Mononuclear cell (primary cell): ENCODE measurements at regions not wholly inside any gene's neighbourhood (a gene's known extent, or its start where the extent isn't known, plus 50 kb on each side); places are given as distances from the start of the nearest gene placed in this dataset.

Experiments used
- H3K27me3 ChIP-seq: 2 replicates; pipeline ENCODE4 v1.6.0; 2011; ENCODE audit warnings: low read length, control low read depth; ENCODE audit not compliant: insufficient read depth
- H3K4me1 ChIP-seq: 2 replicates; pipeline ENCODE4 v1.5.1; 2011; ENCODE audit warnings: mild to moderate bottlenecking, low read length, control low read depth; ENCODE audit not compliant: insufficient read depth
- H3K4me3 ChIP-seq: 2 replicates; pipeline ENCODE4 v1.5.1; 2011; ENCODE audit warnings: mild to moderate bottlenecking, low read length, moderate library complexity
- H3K9me3 ChIP-seq: 2 replicates; pipeline ENCODE4 v1.5.1; 2011; ENCODE audit warnings: low read depth, mild to moderate bottlenecking, control low read depth, low read length

- Histone ChIP-seq H3K27me3 (no peaks in the 10 kb centered on the region), H3K4me3 (no peak overlapping the region), H3K9me3 (no peaks in the 10 kb centered on the region), H3K4me1 (no peaks in the 10 kb centered on the region)
These were observed 235.4 kb upstream of the FGF13 start for GRCh38 chrX:138946926-138947325.

DNA sequence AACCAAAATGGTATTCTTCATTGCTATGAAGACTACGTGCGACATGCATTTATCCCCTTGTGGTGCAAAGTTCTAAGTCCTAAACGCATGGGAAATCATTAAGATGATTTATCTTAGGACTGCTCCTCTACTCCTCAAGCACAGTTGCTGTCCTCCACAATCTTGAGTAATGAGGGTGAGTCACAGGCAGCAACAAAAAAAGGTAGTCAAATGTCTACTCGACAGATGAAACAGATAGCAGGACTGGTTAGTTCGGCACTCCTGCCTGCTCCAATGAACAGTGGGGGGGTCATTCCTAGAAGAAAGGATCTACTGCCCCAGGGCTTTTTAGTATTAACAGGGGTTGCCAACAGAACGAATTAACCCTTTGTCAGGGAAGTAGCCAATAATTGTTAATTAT lies 233.7 kb upstream of the FGF13 start:
- Histone ChIP-seq H3K4me1 (no peaks in the 10 kb centered on the region), H3K9me3 (no peaks in the 10 kb centered on the region), H3K27me3 (no peaks in the 10 kb centered on the region), H3K4me3 (no peak overlapping the region)

- H3K4me3 ChIP-seq = no peak overlapping the region
- no peaks in the 10 kb centered on the region for H3K27me3 ChIP-seq
- no peaks in the 10 kb centered on the region for H3K9me3 ChIP-seq
- no peaks in the 10 kb centered on the region for H3K4me1 ChIP-seq
These were observed 227.5 kb upstream of the FGF13 start for GRCh38 chrX:138939038-138939437.

DNA sequence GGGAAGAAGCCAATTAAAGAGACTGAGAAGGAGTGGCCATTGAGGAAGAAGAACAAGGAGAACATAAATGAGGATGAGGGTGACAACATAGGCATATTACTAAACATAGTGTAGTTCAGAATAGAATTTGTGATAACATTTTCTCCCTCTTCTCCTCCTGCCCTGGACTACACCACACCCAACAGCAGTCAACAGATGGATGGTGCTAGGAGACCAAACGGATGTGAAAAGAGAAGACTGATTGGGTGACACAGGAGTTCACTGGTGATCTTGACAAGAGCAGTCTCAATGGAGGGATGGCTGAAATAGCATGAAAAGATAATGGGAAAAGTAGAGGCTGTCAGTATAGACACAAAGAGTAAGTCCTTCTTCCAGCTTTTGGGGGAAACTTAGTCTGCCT lies 226.5 kb upstream of the FGF13 start:
- H3K4me3 ChIP-seq = no peak overlapping the region
- H3K4me1 ChIP-seq = no peaks in the 10 kb centered on the region
- no peaks in the 10 kb centered on the region for H3K9me3 ChIP-seq
- no peaks in the 10 kb centered on the region for H3K27me3 ChIP-seq

DNA sequence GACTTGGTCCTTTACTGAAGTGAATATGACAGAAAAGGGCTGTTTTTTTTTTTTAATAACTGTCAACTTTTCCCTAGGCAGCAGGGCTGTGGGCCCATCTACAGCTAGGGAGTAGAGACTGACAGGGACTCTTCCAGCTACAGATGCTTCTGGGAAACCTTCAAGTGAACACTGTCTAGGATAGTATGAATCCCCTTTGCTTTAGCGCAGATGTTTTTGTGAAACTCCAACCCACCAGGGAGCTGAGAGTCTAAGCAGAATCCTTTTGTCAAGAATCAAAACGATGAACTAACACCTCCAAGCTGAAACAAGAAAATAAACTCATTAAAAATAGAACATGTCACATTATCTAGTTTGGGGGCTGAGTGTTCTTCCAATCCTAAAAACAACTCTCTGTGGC lies 219.7 kb upstream of the FGF13 start:
- no peaks in the 10 kb centered on the region for H3K27me3 ChIP-seq
- no peaks in the 10 kb centered on the region for H3K4me1 ChIP-seq
- no peak overlapping the region for H3K4me3 ChIP-seq
- no peaks in the 10 kb centered on the region for H3K9me3 ChIP-seq

DNA sequence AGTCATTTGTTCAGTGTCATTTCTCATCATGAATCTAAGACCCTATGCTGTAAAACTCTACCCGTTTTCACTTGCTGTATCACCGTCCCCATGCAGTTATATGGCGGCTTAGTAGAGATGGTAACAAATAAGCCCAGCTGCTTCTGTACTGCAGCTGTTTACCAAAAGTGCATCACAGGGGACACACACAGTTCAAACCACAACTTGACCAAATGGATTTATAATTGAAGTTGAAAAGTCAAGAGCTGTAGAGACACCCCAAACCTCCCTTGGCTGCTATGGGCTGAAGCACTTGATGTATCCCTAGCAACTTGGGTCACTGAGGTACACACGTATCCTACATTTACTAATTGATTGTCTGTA lies 219.0 kb upstream of the FGF13 start:
- H3K9me3 ChIP-seq = no peaks in the 10 kb centered on the region
- H3K4me1 ChIP-seq = peaks cover 5% of the 10 kb centered on the region
- no peak overlapping the region for H3K4me3 ChIP-seq
- no peaks in the 10 kb centered on the region for H3K27me3 ChIP-seq

DNA sequence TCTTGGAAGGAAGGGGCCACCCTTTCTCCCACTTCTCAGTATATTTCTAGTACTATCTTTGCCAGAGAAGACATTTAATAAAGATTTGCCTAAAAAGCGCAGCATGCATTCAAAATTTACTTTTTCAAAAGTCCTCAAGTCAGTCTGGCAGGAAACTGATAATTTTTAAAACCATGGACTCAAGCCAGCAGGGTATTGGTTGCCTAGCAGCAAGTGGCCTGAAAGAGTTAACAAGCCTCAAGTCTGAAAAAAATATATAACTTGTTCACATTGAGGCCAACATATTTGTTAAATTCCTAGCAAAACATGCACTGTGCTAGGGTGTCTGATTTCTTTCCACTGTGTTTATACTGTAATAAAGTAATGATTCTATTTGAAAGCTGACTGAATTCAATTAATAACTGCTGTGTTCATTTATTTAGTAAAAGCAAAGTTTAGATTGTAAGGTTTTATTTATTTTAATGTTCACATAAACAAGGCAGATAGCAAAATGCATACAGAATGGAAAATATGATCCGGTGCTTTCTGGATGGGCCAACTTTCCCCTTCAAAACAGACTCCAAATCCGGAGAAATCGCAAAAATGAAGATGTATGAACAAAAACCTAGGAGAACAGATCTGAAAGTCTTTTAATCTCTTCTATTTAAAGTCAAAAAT lies 218.5 kb upstream of the FGF13 start:
- Histone ChIP-seq H3K27me3 (no peaks in the 10 kb centered on the region), H3K4me1 (peaks cover 7% of the 10 kb centered on the region), H3K9me3 (no peaks in the 10 kb centered on the region), H3K4me3 (no peak overlapping the region)

DNA sequence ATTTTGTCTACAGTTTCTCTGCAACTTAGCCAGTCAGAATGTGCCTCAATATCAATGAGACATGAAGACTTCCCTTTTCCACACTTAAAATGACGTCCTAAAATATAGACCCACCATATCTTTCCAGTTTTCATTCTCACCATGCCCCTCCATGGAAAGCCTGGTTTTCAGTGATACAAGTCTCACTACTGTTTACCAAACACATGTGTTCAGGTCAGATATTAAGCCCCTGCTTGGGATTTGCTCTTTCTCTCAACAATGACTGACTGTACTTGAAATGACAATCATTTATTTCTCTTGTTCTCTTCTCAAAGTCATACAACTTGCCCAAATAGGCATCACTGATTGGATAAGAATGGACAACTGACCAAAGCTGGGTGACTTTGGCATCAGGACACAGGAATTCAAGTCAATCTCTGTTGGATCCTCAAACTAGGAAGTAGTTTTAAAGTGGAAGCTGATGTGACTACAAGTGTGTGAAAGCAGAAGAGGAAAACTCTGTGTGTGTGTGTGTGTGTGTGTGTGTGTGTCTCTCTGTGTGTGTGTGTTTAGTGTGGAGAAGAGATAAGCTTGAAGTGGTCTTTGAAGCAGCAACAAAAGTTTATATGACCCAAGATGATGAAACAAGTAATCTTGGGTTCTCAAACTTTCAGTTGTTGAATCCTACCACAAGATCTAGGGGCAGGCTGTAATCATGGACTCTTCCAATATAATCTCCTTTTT lies 217.4 kb upstream of the FGF13 start:
- Histone ChIP-seq H3K27me3 (no peaks in the 10 kb centered on the region), H3K9me3 (no peaks in the 10 kb centered on the region), H3K4me3 (no peak overlapping the region), H3K4me1 (peaks cover 15% of the 10 kb centered on the region)

DNA sequence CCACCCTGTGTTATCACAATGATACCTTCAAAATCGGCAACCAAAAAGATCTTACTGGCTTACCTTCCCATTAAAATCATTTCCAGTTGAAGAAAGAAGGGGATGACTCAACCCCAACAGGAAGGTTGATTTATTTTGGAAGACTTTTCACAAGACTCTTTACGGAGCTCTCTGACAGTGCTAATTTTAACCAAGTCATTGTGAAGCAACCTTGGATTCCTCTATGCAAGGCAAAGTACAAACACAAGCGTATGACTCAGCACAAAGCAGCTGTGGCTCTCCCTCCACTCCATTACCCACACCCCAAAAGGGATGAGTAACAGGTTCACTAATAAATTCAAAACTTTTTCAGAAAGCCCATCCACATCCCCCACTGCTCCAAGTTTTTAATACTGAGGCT lies 213.8 kb upstream of the FGF13 start:
- Histone ChIP-seq H3K27me3 (no peaks in the 10 kb centered on the region), H3K9me3 (no peaks in the 10 kb centered on the region), H3K4me1 (peaks cover 15% of the 10 kb centered on the region), H3K4me3 (no peak overlapping the region)

- no peaks in the 10 kb centered on the region for H3K9me3 ChIP-seq
- H3K27me3 ChIP-seq = no peaks in the 10 kb centered on the region
- peaks cover 15% of the 10 kb centered on the region for H3K4me1 ChIP-seq
- H3K4me3 ChIP-seq = no peak overlapping the region
These were observed 212.3 kb upstream of the FGF13 start for GRCh38 chrX:138923805-138924204.

DNA sequence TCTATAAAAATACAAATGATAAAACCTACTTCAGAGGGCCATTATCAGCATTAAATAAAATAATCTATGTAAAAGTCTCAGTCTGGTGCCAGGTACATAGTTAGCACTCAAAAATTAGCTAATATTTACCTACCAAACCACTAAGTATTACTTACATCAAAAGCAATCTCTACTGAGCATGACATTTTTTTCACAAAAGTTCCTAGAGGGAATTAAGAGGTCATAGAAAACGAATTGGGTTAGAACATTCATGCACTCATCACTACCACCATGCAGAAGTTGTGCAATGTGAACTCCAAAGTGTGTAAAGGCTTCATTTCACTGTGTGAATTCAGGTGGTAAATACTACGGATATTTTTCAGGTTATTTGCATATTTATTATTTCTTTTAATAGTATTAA lies 209.5 kb upstream of the FGF13 start:
- H3K4me3 ChIP-seq = no peak overlapping the region
- no peaks in the 10 kb centered on the region for H3K9me3 ChIP-seq
- H3K27me3 ChIP-seq = no peaks in the 10 kb centered on the region
- peaks cover 15% of the 10 kb centered on the region for H3K4me1 ChIP-seq

DNA sequence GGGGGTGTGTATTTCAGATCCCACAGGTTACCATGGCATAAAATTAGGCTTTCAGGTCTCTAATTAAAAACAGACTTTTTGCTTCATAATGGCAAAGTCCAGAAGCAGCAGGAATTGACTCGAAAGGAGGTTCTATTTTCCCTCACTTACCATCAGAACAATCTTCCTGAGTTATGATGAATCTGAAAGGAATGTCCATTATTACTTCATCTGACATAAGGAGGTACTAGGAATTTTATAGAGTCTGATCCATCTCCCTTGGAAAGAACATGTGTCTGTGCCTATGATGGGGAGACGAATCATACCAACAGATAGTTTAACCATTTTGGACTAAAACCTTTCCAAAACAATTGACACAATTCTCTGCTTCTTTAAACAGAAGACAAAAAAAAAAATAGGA lies 206.3 kb upstream of the FGF13 start:
- Histone ChIP-seq H3K4me1 (no peaks in the 10 kb centered on the region), H3K9me3 (no peaks in the 10 kb centered on the region)

DNA sequence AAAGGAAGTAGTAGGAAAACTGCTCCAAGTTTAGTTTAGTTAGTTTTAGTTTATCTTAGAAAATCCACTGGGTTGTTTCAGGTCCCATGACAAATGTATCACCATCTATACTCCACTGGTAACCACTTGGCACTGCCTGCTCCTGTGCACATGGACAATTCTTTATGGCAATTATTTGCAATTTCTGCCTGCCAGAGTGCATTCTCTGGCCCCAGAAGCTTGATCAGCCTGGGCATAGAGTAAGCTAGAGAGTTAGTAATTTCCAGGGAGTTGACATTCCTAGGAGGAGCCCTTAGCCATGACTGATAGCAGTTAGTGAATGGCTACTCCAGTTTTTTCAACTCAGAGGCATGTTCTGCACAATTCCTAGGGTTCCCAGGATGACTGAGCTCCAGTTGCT lies 203.2 kb upstream of the FGF13 start:
- no peaks in the 10 kb centered on the region for H3K9me3 ChIP-seq
- no peaks in the 10 kb centered on the region for H3K4me1 ChIP-seq
- no peaks in the 10 kb centered on the region for H3K27me3 ChIP-seq
- no peak overlapping the region for H3K4me3 ChIP-seq

More for the DNA sequence above, 206.3 kb upstream of the FGF13 start:
- Histone ChIP-seq H3K4me3 (no peak overlapping the region), H3K27me3 (no peaks in the 10 kb centered on the region)

DNA sequence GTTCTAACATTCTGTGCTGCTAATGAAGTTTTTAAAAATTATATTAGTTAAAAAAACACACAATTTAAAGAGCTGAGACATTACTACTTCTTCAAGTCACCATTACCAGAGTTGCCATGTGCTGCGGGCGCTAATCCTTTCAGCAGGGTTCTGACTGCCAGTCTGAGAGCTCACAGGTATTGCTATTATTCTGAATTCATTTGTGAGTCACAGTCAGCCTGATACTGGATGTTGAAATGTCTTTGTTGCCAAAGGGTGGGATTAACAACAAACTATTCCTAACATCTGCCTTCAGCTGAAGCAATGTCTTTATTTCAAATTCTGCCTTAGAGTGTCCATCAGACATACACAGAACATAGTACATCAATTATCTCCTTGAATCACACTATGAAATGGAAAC lies 197.1 kb upstream of the FGF13 start:
- H3K4me1 ChIP-seq = no peaks in the 10 kb centered on the region
- H3K4me3 ChIP-seq = no peak overlapping the region

GRCh38 chrX:138897621-138898492 lies 186.3 kb upstream of the FGF13 start:
- H3K4me3 ChIP-seq = no peak overlapping the region
- H3K9me3 ChIP-seq = no peaks in the 10 kb centered on the region
- no peaks in the 10 kb centered on the region for H3K4me1 ChIP-seq
- no peaks in the 10 kb centered on the region for H3K27me3 ChIP-seq

More for the DNA sequence above, 197.1 kb upstream of the FGF13 start:
- H3K9me3 ChIP-seq = no peaks in the 10 kb centered on the region
- no peaks in the 10 kb centered on the region for H3K27me3 ChIP-seq
